ENCODE measurements at regions not wholly inside any gene's neighbourhood (a gene's known extent, or its start where the extent isn't known, plus 50 kb on each side); places are given as distances from the start of the nearest gene placed in this dataset.

DNA sequence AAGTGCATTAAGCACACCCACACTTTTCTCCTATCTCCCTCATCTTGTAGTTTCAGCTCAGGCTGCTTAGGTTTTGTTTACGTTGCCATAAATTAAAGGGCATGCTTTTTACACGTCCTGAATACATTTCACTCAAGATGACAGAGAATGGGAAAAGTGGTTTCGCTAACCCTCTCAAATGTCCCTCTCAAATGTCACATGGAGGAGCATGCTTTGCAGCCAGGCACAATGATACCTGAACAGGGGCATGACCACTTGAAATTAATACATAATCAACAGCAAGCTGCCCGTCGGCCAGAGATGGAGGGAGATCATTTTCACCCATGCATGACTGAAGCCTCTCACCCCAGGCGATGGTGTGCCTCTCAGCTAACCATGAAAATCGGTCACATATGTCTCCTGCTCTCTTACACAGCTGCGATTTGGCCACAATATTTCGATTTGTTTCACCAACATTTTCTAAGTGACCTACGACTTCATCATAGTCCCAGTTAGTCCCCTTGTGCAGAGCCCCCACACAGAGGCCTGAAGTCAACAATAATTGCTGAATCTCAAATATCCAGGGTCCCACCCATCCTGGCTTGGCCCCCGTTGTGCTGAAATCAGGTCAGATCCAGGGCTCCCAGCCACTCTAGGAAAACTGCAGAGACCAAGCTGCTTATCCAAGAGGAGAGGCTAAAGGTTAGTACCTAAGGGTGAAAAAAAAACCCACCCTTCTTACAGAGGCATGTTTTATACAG, 373.9 kb upstream of the NFE2L3 start:
- no peak for DNase-seq (ENCODE audit: low spot score)

DNA sequence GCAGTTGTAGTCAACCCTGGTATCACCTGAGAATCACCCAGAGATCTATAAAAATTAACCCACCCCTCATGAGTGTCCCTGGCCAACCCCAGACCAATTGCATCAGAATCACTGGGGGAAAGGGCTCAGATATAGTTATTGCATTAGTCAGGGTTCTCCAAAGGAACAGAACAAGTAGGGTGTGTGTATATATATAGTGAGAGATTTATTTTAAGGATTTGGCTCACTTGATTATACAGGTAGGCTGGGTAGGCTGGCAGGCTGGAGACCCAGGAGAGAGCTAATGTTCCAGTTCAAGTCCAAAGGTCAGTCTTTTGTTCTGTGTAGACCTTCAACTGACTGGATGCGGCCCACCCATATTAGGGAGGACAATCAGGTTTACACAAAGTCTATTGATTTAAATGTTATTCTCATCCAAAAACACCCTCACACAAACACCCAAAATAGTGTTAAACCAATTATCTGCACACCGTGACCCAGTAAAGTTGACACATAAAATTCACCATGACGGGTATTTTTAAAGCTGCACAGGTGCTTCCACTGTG, 372.9 kb upstream of the NFE2L3 start:
- no peak for DNase-seq (ENCODE audit: low spot score)

DNA sequence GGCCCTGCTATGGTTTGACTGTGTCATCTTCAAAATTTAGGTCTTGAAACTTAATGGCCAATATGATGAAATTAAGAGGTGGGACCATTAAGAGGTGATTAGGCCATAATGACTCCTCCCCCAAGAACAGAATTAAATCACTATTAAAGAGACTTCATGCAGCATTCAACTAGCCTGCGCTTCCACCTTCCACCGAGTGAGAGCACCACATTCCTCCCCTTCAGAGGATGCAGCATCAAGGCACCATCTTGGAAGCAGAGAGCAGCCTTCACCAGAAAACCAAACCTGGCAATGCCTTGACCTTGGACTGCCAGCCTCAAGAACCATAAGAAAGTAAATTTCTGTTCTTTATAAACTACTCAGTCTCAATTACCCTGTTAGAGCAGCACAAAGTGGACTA, 371.1 kb upstream of the NFE2L3 start:
- DNase-seq (ENCODE audit: low spot score) = no peak

DNA sequence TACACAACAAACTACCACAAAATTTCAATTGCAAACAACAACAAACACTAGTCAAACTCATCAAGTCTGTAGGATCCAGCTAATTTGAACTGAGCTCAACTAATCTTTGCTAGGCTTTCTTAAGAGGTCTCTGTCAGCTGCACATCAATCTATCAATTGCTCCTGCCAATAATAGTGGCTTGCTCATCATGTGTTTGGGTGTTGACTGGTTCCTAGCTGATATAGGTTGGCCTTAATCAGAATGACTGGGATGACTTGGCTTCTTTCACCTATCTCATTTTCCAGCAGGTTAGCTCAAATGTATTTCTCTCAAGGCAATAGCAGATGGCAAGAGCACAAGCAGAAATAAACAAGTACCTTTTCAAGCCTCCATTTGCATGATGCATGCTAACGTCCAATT, 370.3 kb upstream of the NFE2L3 start:
- no peak for DNase-seq (ENCODE audit: low spot score)

DNA sequence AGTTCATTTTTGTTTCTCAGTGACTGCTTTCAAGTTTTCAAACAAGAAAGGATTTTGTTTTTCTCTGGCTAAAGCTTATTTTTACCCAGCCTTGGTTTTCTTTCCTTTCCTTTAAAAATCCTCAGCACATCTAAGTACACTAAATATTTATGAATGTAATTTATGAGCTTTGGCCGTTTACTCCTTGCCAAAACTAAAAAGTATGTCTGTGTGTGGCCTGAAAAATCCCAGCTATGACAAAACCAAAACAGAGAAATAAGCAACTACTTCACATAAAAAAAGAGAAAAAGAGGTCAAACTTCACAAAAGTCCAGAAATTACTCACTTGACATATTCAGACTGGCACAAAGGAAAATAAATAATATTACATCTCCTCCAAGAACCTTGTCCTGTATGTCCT, 365.1 kb upstream of the NFE2L3 start:
- DNase-seq (ENCODE audit: low spot score) = no peak

DNA sequence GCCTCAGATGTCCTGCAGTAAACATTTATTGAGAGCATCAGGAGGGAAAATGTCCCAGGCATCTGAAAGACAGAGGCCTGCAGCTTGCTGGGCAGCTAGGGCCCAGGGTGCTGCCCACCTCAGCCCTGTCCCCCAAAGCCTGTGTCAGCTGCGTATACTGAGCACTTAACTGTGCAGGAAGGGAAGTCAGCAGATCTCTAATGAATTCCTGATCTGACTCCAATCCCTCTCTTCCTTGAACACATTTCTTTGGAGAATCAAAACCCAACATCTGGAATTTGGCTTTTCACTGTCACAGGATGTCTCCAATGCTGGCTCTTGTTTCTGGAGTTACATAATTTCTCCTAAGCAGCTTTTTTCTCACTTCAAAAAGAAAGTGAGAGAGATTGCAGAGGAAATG, 364.7 kb upstream of the NFE2L3 start:
- no peak for DNase-seq (ENCODE audit: low spot score)

DNA sequence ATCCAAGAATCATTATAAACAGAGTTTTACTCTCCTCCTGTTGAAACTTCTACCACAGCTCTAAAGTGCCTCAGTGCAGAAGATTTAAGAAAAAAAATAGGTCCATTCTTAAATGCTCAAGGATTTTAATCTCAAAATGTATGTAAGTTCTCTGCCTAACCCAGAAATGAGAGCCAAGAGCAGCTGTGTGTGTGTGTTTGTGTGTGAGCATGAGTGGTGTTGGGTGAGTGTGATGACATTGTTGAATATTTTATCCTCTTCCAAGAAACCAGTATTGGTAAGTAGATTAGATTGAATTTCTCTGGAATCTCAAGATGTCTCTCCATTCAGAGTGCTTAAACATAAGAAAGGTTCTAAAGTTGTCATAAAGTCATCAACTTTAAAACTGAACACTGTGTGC, 363.6 kb upstream of the NFE2L3 start:
- no peak for DNase-seq (ENCODE audit: low spot score)

DNA sequence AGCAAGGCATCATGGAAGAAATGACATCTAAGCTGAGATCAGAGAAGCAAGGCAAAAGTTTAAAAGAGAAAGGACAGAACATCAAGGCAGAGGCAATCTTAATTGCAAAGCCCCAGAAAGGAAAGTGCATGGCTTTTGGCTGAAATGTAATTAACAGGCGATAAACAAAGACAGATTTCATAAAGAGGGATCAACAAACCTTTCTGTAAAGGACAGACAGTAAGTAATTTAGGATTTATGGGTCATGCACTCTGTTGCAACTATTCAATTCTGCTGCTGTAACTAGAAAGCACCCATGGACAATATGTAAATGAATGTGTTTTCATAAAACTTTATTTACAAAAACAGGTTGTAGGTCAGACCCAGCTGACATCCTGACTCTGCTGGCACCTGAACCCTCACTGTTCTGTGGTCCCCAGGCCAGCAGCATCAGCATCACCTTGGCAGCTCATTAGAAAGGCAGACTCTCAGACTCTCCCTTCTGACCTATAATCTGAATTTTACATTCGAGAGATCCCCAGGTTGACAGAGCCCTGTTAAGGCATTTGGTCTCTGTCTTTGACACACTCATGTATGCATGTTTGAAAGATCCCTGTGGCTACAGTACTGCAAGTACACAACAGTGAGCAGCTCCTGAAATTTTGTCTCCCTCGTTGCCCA, 362.9 kb upstream of the NFE2L3 start:
- no peak for DNase-seq (ENCODE audit: low spot score)

DNA sequence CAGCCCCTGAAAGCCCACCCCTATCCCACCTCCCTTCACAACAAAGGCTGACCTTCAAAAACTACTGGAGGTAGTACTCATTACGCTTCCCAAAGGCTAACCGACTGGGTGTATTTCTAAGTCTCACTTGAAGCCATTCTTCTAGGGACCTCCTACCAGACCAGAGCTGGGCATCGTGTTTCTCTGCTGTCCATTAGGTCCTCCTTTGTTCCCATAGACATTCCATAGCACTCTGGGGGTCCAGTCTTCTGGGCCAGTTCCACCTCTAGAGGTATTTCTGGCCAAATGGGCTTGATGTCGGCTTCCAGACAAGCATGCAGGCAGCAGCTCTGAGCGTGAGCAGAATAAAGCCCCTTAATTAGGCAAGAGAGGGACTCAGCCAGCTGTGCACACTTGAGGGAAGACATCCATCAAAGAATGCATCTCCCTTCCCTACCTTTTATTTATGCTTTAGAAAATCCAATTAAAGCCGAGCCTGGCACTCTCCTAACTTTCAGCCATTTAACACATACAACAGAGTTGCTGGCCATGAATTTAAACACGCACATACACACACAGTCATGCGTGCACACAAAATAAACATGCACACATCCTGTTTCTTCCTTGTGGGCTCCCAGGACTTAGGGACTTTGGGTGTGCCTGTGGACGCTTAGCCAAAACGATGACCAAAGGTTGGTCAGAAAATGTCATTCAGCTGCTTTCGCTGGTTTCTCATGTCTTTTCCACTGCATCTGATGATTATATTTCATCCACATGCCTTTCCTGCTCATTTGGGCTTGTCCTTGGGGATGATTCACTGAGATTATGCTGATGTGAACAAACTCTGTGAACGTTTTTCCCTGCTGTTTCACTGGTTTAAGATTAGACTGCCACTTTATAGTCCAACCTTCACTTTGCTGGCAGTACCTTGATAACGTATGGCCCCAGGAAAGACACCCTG, 362.0 kb upstream of the NFE2L3 start:
- no peak for DNase-seq (ENCODE audit: low spot score)

DNA sequence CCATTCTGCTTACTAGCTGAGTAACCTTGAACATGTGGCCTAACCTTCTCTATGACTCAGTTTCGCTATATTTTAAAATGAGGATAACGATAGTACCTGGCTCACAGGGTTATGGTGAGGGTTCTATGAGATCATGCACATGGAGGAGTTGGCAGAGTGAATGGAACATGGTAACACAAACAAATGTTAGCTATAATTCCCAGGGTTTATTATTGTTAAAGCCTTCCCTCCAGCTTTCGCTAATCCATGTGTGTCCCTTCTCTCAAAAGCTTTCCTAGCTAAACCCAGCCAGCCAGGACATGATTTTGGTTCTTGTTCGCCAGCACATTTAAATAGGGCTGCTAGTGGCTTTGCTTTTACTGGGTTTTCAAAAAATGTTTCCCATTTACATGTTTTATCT, 361.0 kb upstream of the NFE2L3 start:
- DNase-seq (ENCODE audit: low spot score) = no peak

DNA sequence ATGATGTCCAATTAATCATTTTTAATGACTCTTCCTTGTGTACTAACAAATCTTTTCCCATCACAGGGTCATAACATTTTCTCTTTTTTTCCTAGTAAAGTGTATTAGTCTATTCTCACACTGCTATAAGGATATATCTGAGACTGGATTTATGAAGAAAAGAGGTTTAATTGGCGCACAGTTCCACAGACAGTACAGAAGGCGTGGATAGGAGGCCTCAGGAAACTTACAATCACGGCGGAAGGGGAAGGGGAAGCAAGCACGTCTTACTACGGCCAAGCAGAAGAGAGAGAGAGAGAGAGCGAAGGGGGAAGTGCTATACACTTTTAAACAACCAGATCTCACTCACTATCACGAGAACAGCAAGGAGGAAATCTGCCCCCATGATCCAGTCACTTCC, 359.4 kb upstream of the NFE2L3 start:
- no peak for DNase-seq (ENCODE audit: low spot score)

DNA sequence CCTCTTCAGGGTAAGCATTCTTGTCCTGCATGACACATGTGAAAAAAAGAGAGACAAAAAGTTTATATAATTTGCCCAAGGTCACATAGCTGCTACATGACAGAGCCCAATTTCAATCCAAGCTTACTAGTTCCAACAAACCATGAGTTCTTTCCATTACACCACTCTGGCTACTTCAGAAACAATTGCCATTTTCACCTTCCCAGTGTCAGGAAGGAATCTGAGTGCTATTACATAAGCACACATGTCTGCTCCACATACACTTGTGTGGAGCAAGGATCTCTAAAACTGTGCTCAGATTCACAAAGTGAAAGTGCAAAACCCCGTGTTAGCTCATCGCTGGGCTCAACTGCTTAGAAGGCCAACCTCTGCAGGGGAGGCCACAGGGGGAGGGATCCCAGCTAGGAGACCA, 356.2 kb upstream of the NFE2L3 start:
- DNase-seq (ENCODE audit: low spot score) = no peak

DNA sequence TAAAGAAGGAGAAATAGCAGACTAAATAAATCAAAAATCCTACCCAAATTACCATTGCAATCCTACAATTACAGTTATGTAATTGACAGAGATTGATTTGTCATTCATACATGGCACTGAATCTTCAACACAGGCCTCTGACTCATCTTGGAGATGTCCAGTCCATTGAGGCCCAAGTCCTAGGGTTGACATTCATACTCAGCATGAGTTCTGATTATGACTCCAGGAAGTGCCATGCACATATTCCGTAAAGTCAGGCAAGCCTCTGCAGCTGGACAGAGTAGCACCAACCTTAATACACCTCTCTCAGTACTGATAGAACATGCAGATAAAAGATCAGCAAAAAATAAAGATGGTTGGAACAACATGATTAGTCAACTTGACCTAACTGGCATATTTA, 353.7 kb upstream of the NFE2L3 start:
- no peak for DNase-seq (ENCODE audit: low spot score)

DNA sequence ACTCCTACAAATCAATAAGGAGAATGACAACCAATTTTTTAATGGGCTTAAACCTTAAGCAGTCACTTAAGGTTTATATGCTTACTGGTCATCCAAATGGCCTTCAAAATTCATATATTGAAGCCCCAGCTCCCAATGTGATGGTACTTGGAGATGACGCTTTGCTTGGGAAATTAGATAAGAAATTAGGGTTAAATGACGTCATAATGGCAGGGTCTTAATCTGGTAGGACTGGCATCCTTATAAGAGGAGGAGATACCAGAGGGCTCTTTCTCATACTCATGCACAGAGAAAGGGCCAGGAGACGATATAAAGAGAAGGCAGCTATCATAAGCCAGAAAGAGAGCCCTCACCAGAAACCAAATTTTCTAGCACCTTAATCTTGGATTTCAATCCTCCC, 350.8 kb upstream of the NFE2L3 start:
- DNase-seq (ENCODE audit: low spot score) = no peak

DNA sequence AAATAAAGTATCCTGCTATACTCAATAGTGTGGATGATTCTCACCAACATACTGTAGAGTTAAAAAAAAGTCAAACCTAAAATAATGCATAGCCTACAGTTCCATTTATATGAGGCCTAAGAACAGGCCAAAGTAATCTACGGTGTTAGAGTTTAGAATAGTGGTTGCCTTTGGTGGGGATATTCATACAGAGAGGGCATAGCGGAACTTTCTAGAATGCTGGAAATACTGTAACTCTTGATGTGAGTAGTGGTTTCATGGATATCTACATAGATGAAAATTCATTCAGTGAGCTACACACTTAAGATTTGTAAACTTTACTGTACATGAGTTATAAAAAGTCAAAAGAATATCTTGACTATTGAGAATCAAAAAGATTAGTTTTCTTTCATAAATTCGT, 349.9 kb upstream of the NFE2L3 start:
- DNase-seq (ENCODE audit: low spot score) = no peak

DNA sequence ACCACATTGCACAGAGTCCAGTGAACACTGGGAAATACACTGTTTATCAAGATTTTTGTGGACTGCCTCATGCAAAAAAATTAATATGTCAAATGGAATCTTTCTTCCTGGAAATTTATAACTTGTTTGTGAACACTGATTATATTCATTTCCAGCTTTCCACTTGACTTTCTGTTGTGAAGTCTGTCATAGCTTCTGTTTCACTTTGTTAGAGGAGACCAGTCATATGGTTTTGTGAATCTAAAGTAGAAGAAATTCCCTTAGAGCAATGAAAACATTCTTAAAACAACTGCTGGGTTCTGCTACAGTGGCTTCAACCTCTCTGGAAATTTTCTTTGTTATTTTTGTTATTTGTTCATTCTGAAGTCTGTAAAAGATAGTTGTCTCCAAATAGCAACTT, 349.5 kb upstream of the NFE2L3 start:
- DNase-seq (ENCODE audit: low spot score) = no peak

DNA sequence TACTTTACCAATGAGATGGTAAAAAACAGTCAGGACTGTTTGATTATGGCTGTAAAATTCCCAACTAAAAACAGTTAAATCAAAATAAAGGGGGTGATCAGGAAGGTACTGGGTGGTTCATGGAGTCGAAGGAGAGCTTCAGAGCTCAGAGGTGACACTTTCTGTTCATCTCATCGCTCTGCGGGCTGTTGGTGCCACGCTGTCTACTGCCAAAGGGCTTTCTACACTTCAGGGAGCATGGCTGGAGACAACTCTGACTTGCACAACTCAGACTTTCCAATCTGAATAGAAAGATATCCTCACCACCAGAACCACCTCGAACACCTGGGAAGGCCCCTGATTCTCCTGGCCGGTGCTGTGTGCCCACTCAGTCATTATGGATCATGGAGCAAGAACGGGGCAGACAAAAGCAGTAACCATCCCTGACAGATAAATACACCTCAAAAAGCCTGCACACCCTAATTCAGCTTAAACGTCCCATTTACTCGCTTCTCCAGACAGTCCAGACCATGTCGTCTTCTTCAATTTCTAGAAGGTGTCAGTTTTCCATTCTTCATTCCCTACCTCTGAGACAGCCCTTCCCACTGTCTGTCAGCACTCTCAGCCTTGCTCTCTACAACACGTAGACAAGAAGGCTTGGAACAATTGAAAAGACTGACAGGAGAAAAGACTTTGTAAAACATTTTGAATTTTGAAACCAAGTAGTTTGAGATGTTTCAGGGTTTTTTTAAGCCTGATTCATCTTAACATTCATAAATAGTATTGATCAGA, 348.7 kb upstream of the NFE2L3 start:
- DNase-seq (ENCODE audit: low spot score) = no peak

DNA sequence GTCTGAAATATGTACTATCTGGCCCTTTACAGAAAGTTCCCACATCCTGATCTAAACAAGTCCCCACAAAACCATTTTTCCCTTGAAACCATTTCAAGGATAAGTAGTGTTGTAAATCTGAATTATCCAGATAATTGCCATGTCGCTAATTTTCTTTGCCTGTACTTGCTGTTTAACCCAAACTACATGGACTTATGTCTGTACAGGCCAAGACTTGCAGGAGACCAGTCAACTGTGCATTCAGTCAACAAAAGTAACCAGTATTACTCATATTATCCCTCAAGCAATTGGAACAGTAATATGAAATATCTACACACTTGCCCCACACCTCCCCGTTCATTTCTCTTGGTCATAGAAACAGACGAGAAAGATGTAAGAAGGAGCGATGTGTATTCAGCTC, 347.8 kb upstream of the NFE2L3 start:
- no peak for DNase-seq (ENCODE audit: low spot score)

DNA sequence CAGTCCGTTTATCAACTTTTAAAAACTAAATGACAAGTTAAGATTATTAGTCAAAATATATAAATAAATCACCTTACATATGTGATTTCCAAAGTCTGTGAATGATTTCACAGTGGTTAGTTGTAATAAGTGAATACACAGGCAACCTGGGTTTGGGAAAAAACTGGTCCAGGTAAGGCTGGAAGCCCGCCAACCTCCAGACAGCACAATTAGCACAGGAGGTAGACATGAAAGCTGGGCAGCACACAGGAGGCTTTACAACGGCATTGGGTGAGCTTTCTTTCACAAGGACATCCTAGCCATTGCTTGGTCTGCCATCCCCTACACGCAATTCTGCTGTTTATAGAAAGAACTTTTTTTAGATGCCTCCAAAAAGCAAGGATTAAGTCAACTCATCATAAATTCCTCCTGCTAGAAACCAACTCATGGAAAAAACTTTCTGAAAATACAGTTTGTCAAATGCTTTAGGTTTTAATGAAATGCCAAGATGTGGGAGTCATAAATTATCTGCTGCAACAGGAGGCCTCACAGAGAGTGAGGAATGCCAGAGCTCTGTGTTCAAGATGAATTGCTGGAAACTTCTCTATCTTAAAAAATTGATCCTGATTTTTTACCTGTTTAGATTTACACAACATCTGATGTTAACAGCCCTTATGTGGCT, 346.8 kb upstream of the NFE2L3 start:
- no peak for DNase-seq (ENCODE audit: low spot score)

DNA sequence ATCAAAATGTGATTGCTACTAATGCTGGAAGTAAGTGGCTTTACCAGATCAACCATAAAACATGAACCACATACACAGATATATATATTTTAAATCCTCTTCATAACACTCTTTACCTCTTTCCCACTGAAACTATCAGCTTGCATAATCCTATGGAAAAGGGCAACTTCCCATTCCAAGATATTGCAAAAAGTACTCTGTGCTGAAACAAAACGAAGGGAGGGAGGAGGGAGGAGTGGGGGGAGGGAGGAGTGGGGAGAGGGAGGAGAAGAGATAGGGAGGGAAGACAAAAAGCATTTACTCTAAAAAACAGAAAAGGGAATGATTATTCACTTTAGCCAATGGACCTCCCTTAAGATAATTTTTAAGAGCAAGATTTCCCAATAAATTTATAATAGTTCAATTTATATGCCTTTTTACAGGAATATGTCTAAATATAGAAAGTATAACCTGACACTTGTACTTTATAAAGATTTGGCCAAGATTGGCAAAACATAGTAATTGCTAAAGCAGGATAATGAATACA, 344.8 kb upstream of the NFE2L3 start:
- DNase-seq (ENCODE audit: low spot score) = no peak

DNA sequence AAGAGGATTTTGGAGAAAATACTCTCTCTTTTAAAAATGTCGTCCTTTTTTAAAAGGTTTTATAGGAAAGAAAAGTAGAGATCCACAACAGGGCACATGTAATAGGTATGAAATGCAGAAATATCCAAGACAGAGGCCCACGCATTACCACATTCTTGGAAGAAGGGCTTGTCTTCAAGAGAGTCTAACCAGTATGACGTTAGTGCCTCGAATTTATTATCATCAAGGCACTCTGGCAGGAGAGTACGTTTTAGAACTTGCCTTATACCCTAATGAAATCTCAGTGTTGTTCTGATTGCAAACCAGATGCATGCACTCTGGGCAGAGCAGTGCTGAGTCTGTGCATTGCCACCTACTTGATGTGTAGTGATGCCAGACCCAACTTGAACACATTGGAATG, 342.6 kb upstream of the NFE2L3 start:
- DNase-seq (ENCODE audit: low spot score) = no peak

Measured in pons (tissue), 1 donor.